Esophagus squamous epithelium (tissue), 5 donors: ENCODE measurements at regions not wholly inside any gene's neighbourhood (a gene's known extent, or its start where the extent isn't known, plus 50 kb on each side); places are given as distances from the start of the nearest gene placed in this dataset.

ENCODE experiments used
- DNase-seq: peaks from one replicate; lab custom pipeline; 2025; lab: John Stamatoyannopoulos, UW
- H3K27ac ChIP-seq, 4 donors: fragments of 200-600 bp; sonication (generic); one replicate each; pipeline ENCODE4 v1.5.1; 2016 to 2019; ENCODE audit warnings: mild to moderate bottlenecking in 1 of 4
- H3K27me3 ChIP-seq, 4 donors: fragments of 200-600 bp; sonication (generic); 1 replicate in 3 of 4; 2 replicates in 1 of 4; pipeline versions ENCODE4 v1.5.1 to v1.6.0; 2017 to 2021; ENCODE audit warnings: antibody characterized with exemption in 1 of 4
- H3K36me3 ChIP-seq, 3 donors: fragments of 200-600 bp; sonication (generic); one replicate each; pipeline ENCODE4 v1.5.1; 2016 to 2019
- H3K4me1 ChIP-seq, 3 donors: fragments of 200-600 bp; sonication (generic); one replicate each; pipeline ENCODE4 v1.5.1; 2017 to 2019
- H3K4me3 ChIP-seq, 4 donors: fragments of 200-600 bp; sonication (generic); 1 replicate in 3 of 4; 2 replicates in 1 of 4; pipeline ENCODE4 v1.5.1; 2016 to 2019; ENCODE audit warnings: mild to moderate bottlenecking in 2 of 4, moderate library complexity in 1 of 4
- H3K9me3 ChIP-seq, 3 donors: fragments of 200-600 bp; sonication (generic); one replicate each; pipeline ENCODE4 v1.5.1; 2016 to 2019
- CTCF ChIP-seq, 6 experiments: fragments of 450-650 bp in 4 of 6; fragments of 200-600 bp in 2 of 6; sonication (generic) in 2 of 6; IDR thresholded peaks; one replicate each; pipeline ENCODE4 v1.5.1; 2016 to 2019; ENCODE audit warnings: antibody characterized with exemption in 6 of 6, mild to moderate bottlenecking in 4 of 6, moderate library complexity in 4 of 6
- POLR2A ChIP-seq, 4 donors: fragments of 450-650 bp; IDR thresholded peaks; one replicate each; pipeline ENCODE4 v1.6.1; 2017; ENCODE audit warnings: antibody characterized with exemption in 4 of 4, mild to moderate bottlenecking in 4 of 4, moderate library complexity in 3 of 4
- WGBS, 2 donors: methylation state at CpG; one replicate each; pipeline ENCODE4 v1.1.5; 2018; 5-methylcytosine and 5-hydroxymethylcytosine counted together
- intact Hi-C: fragments of 100-400 bp; cut with DNase I; formaldehyde crosslinking; loops from one replicate; pipeline ENCODE4 v1.15.0; 2022
- donor health status: DM: yes; HTN: yes; CAD: no.

DNA sequence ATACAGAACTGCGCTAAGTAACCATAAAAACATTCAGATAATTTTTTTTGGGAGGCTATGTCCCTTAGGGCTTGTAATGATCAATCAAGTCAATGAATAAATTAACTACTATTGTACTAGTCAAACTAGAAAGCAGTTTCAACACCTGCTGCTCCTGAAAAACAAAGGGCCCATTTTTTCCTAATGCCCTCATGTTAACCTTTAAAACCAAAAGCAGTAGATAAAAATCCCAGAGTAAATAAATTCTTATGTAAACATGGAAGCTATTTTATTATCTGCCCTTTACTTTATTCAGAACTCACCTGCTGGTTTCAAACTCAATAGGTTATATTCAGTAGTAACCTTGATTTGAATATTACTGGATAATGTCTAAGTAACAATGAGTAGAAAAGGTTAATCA lies 159.5 kb upstream of the STARD13 start:
- no peaks in the 10 kb centered on the region for H3K9me3 ChIP-seq
- H3K36me3 ChIP-seq, result no peaks in the 10 kb centered on the region
- no peak overlapping the region for H3K4me3 ChIP-seq
- intact Hi-C loops, result no loop called here
- TF ChIP-seq POLR2A (IDR thresholded peaks at IDR 0.05), result no peak
- no peak for TF ChIP-seq CTCF (IDR thresholded peaks at IDR 0.05)
- no peak for DNase-seq
- WGBS, 2 donors, result 90 to 97% methylated on average over 1 of the region's 1 CpG
- no peaks in the 10 kb centered on the region for H3K27me3 ChIP-seq
- no peak overlapping the region for H3K27ac ChIP-seq
- peaks cover 0 to 11% (median 0%) of the 10 kb centered on the region in 3 donors for H3K4me1 ChIP-seq

GRCh38 chr13:33445476-33445875 lies 159.9 kb upstream of the STARD13 start:
- Histone ChIP-seq H3K4me3 (no peak overlapping the region), H3K9me3 (no peaks in the 10 kb centered on the region), H3K4me1 (peaks cover 0 to 11% (median 0%) of the 10 kb centered on the region in 3 donors), H3K36me3 (no peaks in the 10 kb centered on the region), H3K27ac (no peak overlapping the region), H3K27me3 (no peaks in the 10 kb centered on the region)
- DNase-seq, result no peak
- intact Hi-C loops, result no loop called here
- 39 to 49% methylated on average over 4 of the region's 4 CpGs for WGBS, 2 donors
- TF ChIP-seq POLR2A (IDR thresholded peaks at IDR 0.05) (no peak), CTCF (IDR thresholded peaks at IDR 0.05) (no peak)

DNA sequence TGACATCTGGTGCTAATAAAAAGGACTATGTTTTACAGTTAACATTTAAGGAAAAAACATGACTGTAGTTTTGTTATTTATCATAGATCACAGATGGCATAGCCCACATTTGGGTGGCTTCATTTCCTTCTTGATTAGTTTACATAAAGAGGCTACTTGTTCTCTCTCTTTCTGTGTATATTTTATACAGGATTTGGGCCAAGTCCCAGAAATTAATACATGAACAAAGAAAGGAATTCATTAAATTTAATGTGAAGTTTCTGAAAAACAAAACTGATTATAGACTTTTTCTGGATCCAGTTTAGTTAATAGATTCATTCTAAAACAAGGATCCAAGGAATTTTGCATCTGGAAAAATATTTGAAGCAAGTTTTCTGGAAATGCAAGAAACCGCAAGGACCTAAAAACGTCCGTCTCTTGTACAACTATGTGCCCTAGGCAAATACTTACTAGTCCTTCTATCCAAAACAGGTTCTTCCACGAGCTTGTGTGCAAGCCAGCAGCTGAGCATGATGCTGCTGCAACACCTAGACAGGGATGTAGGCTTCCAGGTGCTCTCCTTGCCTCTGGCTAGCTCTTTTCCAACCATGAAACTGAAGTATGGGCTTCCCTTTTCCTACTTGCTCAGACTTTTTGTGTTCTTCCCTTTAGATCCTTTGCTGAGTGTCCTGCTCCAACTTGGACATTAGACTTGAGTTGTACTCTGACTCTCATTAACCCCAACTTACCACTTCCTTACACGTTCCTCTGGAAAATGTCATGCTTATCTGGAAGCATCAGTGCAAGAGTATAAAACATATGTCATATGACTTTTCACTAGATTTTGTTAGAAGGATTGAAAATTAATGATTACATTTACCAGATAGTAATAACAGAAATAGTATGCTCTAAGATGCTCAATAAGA lies 161.5 kb upstream of the STARD13 start:
- no peak overlapping the region for H3K27ac ChIP-seq
- no peaks in the 10 kb centered on the region for H3K36me3 ChIP-seq
- H3K27me3 ChIP-seq, result no peaks in the 10 kb centered on the region
- 29 to 34% methylated on average over 5 of the region's 5 CpGs for WGBS, 2 donors
- no peak overlapping the region for H3K4me3 ChIP-seq
- TF ChIP-seq POLR2A (IDR thresholded peaks at IDR 0.05) (no peak), CTCF (IDR thresholded peaks at IDR 0.05) (no peak)
- intact Hi-C loops, result no loop called here
- DNase-seq, result no peak
- H3K9me3 ChIP-seq, result no peaks in the 10 kb centered on the region
- peaks cover 0 to 11% (median 0%) of the 10 kb centered on the region in 3 donors for H3K4me1 ChIP-seq

GRCh38 chr13:33448889-33449288 lies 163.3 kb upstream of the STARD13 start:
- Histone ChIP-seq H3K4me3 (no peak overlapping the region), H3K4me1 (peaks cover 0 to 11% (median 0%) of the 10 kb centered on the region in 3 donors), H3K27me3 (no peaks in the 10 kb centered on the region), H3K27ac (no peak overlapping the region), H3K9me3 (no peaks in the 10 kb centered on the region), H3K36me3 (no peaks in the 10 kb centered on the region)
- WGBS, 2 donors, result 76 to 89% methylated on average over 1 of the region's 1 CpG
- intact Hi-C loops, result no loop called here
- DNase-seq, result no peak
- TF ChIP-seq POLR2A (IDR thresholded peaks at IDR 0.05), result no peak
- TF ChIP-seq CTCF (IDR thresholded peaks at IDR 0.05), result no peak

DNA sequence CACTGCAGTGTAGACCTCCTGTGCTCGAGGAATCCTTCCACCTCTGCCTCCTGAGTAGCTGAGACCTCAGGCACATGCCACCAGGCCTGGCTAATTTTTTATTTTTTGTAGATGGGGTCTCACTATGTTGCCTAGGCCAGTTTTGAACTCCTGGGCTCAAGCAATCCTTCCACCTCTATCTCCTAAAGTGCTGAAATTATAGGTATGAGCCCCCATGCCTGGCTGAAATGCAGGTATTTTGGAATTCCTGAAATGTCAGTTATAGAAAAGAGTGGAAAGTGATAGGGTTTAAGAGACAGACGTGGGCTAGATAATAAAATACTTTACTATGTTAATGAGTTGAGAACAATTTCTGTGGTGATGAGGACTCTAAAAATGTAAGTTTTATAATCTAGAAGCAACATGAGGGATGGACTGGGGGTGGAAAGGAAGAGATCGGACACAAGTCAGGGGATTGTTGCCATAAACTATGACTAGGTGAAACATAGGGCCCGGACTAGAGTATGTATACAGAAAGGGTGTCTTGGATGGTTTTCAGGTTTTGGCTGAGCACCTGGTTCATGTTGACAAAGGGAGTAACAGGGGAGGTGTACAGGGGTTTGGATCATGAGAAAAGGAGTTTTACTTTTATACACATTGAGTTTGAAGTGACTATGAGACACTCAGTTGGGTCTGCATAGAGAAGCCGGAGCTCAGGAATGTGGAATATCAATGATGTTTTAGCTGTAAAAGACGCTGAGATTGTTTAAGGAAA lies 165.6 kb upstream of the STARD13 start:
- Histone ChIP-seq H3K9me3 (no peaks in the 10 kb centered on the region), H3K36me3 (no peaks in the 10 kb centered on the region)
- DNase-seq, result no peak

More for the DNA sequence above, 165.6 kb upstream of the STARD13 start:
- no peak overlapping the region for H3K27ac ChIP-seq
- 80 to 85% methylated on average over 6 of the region's 6 CpGs for WGBS, 2 donors
- TF ChIP-seq CTCF (IDR thresholded peaks at IDR 0.05) (no peak), POLR2A (IDR thresholded peaks at IDR 0.05) (no peak)
- H3K27me3 ChIP-seq, result no peaks in the 10 kb centered on the region
- H3K4me1 ChIP-seq, result peaks cover 0 to 11% (median 0%) of the 10 kb centered on the region in 3 donors
- intact Hi-C loops, result no loop called here
- no peak overlapping the region for H3K4me3 ChIP-seq
